IgD-negative memory B cell (primary cell): ENCODE measurements at regions not wholly inside any gene's neighbourhood (a gene's known extent, or its start where the extent isn't known, plus 50 kb on each side); places are given as distances from the start of the nearest gene placed in this dataset.
"Not testable (repeated sequence)": the region's sequence is repeated elsewhere in the genome, so short reads cannot be mapped to it uniquely, and the experiment has no call there.

Experiments
- H3K27ac Mint-ChIP-seq, 3 donors: one replicate each; pipeline ENCODE4 v1.8.0; 2020 to 2022; ENCODE audit warnings: mild to moderate bottlenecking in 3 of 3, mixed read lengths in 3 of 3, moderate library complexity in 1 of 3
- H3K27me3 Mint-ChIP-seq: one replicate; pipeline ENCODE4 v1.8.0; 2021; ENCODE audit warnings: mixed read lengths
- H3K36me3 Mint-ChIP-seq: one replicate; pipeline ENCODE4 v1.8.0; 2020; ENCODE audit warnings: mild to moderate bottlenecking, mixed read lengths
- H3K4me1 Mint-ChIP-seq, 3 donors: one replicate each; pipeline ENCODE4 v1.8.0; 2020 to 2022; ENCODE audit warnings: mixed read lengths in 3 of 3, mild to moderate bottlenecking in 1 of 3
- H3K4me3 Mint-ChIP-seq, 4 donors: one replicate each; pipeline ENCODE4 v1.8.0; 2020 to 2022; ENCODE audit warnings: mild to moderate bottlenecking in 4 of 4, mixed read lengths in 4 of 4, moderate library complexity in 3 of 4
- H3K9me3 Mint-ChIP-seq, 3 donors: one replicate each; pipeline ENCODE4 v1.8.0; 2020 to 2021; ENCODE audit warnings: mixed read lengths in 3 of 3, mild to moderate bottlenecking in 1 of 3

DNA sequence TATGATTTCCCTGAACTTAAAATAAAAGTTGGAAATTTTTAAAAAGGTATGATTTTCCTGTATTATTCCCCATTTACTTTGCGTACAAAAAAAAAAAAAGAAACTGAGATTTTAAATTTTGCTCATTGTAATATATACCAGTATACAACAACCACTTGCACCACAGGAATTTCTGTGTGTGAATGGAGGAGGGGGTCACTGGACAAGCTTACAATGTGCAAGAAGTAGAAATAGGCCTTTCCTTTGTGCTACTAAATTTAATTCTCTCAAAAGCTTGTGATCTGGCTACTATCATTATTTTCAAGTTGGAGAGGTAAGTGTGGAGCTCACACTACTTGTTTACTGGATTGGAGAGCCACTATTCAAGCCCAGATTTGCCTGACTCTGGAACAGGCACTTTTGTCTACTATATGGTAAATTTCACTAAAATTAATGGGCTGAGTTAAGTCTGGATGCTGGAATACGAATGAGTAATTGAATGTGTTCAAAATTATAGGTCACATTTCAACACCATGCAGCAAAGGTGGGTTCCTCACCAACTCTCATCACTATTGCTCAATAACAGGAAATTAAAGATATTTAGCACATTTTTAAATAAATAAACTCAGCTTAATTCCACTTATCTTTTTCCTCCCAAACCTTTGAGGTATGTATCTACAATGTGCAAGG, 148.0 kb upstream of the MBNL1 start:
- peaks cover 4 to 8% (median 8%) of the 10 kb centered on the region in 3 donors for H3K4me1 Mint-ChIP-seq
- no peak overlapping the region for H3K4me3 Mint-ChIP-seq
- H3K9me3 Mint-ChIP-seq: peaks cover 2 to 8% (median 2%) of the 10 kb centered on the region in 3 donors
- H3K36me3 Mint-ChIP-seq: no peaks in the 10 kb centered on the region
- H3K27ac Mint-ChIP-seq: no peak overlapping the region
- H3K27me3 Mint-ChIP-seq: peaks cover 1% of the 10 kb centered on the region

DNA sequence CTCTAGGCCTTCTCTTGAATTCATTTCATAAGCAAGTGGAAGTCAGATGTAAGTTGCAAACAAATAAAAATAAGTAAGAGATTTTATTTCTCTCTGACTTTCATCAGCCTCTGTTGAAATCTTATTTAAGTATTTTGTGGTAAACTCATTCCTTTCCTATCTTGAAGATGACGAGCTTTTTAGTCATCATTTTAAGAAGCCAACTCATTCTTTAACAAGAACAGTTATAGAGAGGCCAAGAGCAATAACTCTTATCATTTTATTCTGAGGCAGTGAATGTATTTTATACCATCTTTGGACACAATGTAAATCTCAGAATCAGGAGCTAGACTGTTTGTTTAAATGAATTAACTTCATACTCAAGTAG, 147.5 kb upstream of the MBNL1 start:
- Mint-ChIP-seq H3K27me3 (peaks cover 1% of the 10 kb centered on the region), H3K9me3 (peaks cover 2 to 7% (median 2%) of the 10 kb centered on the region in 3 donors), H3K27ac (no peak overlapping the region), H3K4me3 (no peak overlapping the region), H3K36me3 (no peaks in the 10 kb centered on the region), H3K4me1 (peaks cover 4 to 8% (median 8%) of the 10 kb centered on the region in 3 donors)

DNA sequence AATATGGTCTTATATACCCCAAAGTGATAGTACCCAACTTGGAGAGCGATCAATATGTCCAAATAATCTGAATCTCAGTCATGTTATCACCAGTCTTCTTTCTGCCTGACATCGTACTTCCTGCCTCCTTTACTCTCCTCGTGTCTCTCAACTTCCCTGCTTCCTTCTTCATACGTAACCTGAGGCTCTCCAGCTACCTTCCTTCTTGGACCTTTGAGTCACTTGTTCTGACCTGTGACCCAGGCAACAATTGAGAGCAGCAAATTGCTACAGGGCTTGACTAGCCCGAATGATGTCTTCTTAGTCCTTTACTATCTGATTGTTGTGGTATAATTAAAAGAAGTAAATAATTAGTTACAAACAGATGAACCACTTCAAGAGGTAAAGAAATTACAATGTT, 145.9 kb upstream of the MBNL1 start:
- H3K9me3 Mint-ChIP-seq: peaks cover 0 to 2% (median 0%) of the 10 kb centered on the region in 3 donors
- H3K36me3 Mint-ChIP-seq: no peaks in the 10 kb centered on the region
- peaks cover 1% of the 10 kb centered on the region for H3K27me3 Mint-ChIP-seq
- peaks cover 4 to 16% (median 14%) of the 10 kb centered on the region in 3 donors for H3K4me1 Mint-ChIP-seq
- H3K27ac Mint-ChIP-seq: no peak overlapping the region
- no peak overlapping the region for H3K4me3 Mint-ChIP-seq

DNA sequence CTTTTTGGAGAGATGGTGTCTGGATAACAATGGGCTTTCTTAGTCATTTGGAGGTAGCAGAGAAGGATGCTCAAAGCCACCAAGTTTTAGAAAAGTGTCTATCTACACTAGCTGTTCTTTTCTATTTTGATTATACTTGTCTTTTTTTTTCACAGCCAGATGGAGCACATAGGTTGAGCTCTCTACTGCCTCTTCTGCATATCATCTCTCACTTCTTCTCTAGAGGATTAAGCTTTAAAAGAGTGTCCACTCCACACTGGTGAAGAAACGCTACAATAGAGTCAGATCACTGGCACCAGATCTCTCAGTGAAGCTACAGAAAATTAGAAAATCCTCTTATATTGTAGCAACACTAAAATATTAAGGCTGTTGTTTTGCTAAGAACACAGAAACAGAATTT, 145.3 kb upstream of the MBNL1 start:
- peaks cover 1% of the 10 kb centered on the region for H3K27me3 Mint-ChIP-seq
- H3K4me1 Mint-ChIP-seq: peaks cover 4 to 16% (median 14%) of the 10 kb centered on the region in 3 donors
- no peak overlapping the region for H3K27ac Mint-ChIP-seq
- no peaks in the 10 kb centered on the region for H3K36me3 Mint-ChIP-seq
- no peak overlapping the region for H3K4me3 Mint-ChIP-seq
- peaks cover 0 to 2% (median 0%) of the 10 kb centered on the region in 3 donors for H3K9me3 Mint-ChIP-seq

DNA sequence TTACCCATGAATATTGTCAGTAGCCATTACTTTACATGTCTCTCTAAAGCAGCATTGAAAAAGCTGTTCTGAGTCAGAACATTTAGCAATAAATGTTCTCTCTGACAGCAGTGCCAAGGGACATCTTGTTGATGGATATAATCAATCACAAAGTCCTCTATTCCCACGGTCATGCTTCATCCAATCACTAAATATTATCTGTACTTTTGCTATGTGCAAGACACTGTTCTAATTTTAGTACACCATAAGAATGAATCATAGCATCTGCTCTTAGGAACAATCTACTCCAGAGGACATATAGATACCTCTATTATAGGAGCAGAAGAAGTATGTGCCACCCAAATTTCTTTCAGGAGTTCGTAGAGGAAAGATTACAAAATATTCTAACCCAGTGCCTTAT, 142.5 kb upstream of the MBNL1 start:
- Mint-ChIP-seq H3K36me3 (no peaks in the 10 kb centered on the region), H3K9me3 (no peaks in the 10 kb centered on the region), H3K27ac (no peak overlapping the region), H3K4me1 (peaks cover 4 to 16% (median 14%) of the 10 kb centered on the region in 3 donors), H3K27me3 (peaks cover 1% of the 10 kb centered on the region), H3K4me3 (no peak overlapping the region)

DNA sequence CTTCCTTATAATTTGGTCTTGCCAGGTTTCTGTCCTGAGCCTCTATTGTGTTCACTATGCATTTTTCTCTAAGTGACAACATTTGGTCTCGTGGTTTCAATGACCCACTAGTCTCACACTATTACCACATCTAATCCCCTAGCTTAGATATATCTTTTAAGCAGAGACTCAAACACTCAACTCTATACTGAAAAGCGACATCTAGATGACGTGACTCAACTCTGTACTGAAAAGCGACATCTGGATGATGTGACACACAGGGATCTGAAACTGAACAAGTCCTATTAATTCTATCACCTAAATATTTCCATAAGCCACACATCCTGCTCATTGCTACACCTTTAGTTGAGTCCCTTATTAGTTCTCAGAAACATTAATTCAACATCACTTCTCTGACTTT, 141.7 kb upstream of the MBNL1 start:
- H3K27me3 Mint-ChIP-seq: peaks cover 1% of the 10 kb centered on the region
- no peaks in the 10 kb centered on the region for H3K36me3 Mint-ChIP-seq
- peaks cover 4 to 14% (median 14%) of the 10 kb centered on the region in 3 donors for H3K4me1 Mint-ChIP-seq
- H3K27ac Mint-ChIP-seq: no peak overlapping the region
- no peak overlapping the region for H3K4me3 Mint-ChIP-seq
- H3K9me3 Mint-ChIP-seq: no peaks in the 10 kb centered on the region

DNA sequence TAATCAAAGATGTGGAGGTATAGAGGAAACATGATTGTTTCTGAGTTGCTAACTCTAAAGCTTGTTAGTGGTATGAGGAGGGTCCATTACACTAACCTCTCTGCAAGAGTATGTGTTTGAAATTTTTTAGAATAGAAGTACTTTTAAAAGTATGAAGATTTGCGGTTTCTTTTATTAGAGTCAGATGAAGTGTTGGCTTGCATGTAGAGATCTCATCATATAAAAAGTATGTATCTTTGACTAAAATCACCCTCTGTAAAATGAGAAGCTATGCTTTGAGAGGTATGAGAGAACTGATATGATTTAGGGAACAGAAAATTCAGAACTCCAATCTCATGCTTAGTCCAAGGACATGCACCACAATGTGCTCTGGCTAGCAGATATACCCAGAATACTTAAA, 140.4 kb upstream of the MBNL1 start:
- Mint-ChIP-seq H3K4me3 (no peak overlapping the region), H3K9me3 (no peaks in the 10 kb centered on the region), H3K36me3 (no peaks in the 10 kb centered on the region), H3K27ac (no peak overlapping the region), H3K4me1 (peaks cover 2 to 8% (median 8%) of the 10 kb centered on the region in 3 donors), H3K27me3 (peaks cover 1% of the 10 kb centered on the region)

DNA sequence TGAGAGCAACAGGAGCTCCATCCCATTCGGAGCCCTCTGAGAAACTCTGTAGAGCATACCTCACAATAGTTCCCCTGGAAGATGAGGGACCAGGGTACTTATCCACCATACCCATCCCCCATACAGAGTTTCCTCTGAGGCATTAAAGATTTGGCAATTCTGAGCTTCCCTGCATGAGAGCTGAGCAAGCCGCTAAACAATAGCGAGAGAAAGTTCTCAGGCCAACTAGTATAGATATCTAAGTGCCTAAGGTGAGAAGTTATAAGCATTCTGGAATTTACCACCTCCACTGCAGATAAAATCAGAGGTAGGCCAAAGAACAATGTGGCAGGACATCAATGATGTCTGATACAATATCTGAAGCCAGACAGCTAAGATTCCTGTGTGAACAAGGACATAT, 129.1 kb upstream of the MBNL1 start:
- peaks cover 2% of the 10 kb centered on the region for H3K27me3 Mint-ChIP-seq
- H3K4me3 Mint-ChIP-seq: no peak overlapping the region
- H3K9me3 Mint-ChIP-seq: peaks cover 0 to 4% (median 2%) of the 10 kb centered on the region in 3 donors
- peaks cover 4% of the 10 kb centered on the region for H3K36me3 Mint-ChIP-seq
- no peak overlapping the region for H3K27ac Mint-ChIP-seq
- no peaks in the 10 kb centered on the region for H3K4me1 Mint-ChIP-seq

DNA sequence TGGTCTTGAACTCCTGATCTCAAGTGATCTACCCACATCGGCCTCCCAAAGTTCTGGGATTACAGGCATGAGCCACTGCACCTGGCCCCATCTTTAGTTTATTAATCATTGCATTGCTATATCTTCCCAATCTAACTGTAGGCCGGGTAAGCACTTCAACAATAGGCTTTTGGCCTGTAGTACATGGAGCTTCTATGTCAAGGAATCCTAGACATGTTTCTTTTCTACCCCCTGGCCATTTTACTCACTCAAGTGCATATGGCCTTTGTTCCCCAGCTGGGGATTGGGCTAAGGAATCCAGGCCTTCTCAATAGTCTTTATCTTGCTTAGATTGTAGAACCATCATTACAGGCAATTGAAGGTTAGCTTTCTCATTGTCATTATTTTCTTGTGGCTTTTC, 122.3 kb upstream of the MBNL1 start:
- Mint-ChIP-seq H3K4me1 (peaks cover 0 to 3% (median 0%) of the 10 kb centered on the region in 3 donors), H3K36me3 (peaks cover 3% of the 10 kb centered on the region), H3K4me3 (no peak overlapping the region), H3K27me3 (no peaks in the 10 kb centered on the region), H3K27ac (no peak overlapping the region), H3K9me3 (no peaks in the 10 kb centered on the region)

DNA sequence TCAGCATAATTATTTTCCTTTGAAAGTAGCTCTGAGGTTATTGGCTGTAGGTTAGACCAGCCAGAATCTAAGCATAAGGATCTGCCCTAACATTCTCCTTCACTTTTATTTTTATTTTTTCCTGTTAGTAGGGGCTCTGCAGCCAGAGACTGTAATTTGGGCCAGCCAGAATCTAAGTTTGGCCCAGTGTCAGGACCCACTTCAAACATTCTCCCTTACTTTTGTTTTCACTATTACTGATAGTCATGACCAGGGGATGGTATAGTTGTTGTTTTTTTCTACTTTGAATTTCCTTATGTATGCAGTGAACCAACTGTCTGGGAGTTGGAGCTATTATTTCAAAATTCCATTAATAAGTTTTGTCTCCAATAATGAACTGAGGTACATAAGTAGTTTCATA, 121.0 kb upstream of the MBNL1 start:
- Mint-ChIP-seq H3K4me1 (peaks cover 0 to 3% (median 0%) of the 10 kb centered on the region in 3 donors), H3K9me3 (no peaks in the 10 kb centered on the region), H3K4me3 (no peak overlapping the region), H3K36me3 (peaks cover 5% of the 10 kb centered on the region), H3K27me3 (no peaks in the 10 kb centered on the region), H3K27ac (no peak overlapping the region)

DNA sequence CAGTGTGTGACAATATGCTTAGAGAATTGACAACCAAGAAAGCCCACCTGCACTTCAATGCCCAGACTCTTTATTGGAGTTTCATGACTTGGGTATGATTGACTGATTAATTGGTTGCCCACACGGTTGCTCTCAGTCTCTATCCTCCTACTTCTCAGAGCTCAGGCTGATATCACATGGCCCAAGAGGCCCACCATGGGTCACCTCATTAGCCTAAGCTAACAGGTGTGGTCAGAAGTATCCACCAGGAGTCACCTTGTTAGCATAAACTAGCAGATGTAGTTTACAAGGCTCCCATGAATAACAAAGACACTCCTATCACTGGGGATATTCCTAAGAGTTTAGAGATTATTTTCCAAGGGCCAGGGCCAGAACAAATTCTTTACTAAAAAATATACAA, 120.2 kb upstream of the MBNL1 start:
- no peak overlapping the region for H3K27ac Mint-ChIP-seq
- no peaks in the 10 kb centered on the region for H3K9me3 Mint-ChIP-seq
- H3K4me3 Mint-ChIP-seq: no peak overlapping the region
- peaks cover 5% of the 10 kb centered on the region for H3K36me3 Mint-ChIP-seq
- no peaks in the 10 kb centered on the region for H3K27me3 Mint-ChIP-seq
- H3K4me1 Mint-ChIP-seq: peaks cover 0 to 3% (median 0%) of the 10 kb centered on the region in 3 donors

DNA sequence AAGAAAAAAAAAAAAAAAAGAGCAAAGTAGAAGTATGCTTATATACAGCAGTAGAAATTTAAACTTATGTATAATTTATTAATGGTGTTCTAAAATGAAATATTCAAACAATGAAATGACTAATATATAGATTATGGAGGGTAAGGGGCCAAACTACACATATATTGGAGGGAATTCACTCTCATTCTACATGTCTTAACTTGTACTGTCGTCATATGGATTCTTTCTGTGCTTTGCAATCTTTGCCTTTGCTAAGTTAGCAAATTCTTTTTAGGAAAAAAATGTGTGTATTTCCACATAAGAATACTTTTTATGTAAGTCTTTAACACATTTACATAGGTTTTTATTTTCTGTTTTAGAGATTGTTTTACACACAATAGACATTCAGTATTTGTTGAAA, 118.9 kb upstream of the MBNL1 start:
- Mint-ChIP-seq H3K36me3 (peaks cover 5% of the 10 kb centered on the region), H3K9me3 (no peaks in the 10 kb centered on the region), H3K4me3 (no peak overlapping the region), H3K4me1 (peaks cover 0 to 3% (median 0%) of the 10 kb centered on the region in 3 donors), H3K27ac (no peak overlapping the region), H3K27me3 (no peaks in the 10 kb centered on the region)

DNA sequence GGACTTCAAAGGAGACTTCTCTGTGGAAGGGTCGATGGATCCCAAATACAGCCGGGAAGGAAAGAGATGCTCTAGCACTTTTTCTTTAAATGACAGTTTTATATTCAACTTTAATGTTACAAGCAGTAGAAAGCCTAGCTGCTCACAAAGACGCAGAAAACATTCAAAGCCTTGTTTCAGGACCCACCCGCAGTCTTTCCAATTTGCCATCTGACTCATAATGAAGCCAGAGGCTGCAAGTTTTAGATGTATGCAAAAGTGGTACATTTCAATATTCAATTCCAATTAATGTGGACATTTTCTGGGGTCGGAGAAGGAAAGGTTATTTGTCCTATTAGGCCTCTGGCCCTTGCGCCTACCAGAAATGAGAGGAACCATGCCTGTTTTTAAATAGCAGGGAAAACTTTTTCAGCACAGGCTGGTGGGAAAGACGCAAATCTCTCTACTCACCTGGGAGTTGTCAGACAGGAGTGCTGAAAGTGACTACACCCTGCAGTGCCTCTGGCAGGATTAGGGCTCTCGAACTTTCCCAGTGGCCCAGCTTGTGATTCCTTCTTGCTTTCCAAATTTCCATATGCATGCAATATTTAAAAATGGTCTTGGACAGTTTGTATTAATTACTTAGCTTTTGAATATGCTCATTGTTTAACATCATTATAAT, 117.4 kb upstream of the MBNL1 start:
- Mint-ChIP-seq H3K27me3 (no peaks in the 10 kb centered on the region), H3K36me3 (peaks cover 5% of the 10 kb centered on the region), H3K4me3 (no peak overlapping the region), H3K9me3 (no peaks in the 10 kb centered on the region), H3K27ac (no peak overlapping the region), H3K4me1 (peaks cover 0 to 3% (median 0%) of the 10 kb centered on the region in 3 donors)

DNA sequence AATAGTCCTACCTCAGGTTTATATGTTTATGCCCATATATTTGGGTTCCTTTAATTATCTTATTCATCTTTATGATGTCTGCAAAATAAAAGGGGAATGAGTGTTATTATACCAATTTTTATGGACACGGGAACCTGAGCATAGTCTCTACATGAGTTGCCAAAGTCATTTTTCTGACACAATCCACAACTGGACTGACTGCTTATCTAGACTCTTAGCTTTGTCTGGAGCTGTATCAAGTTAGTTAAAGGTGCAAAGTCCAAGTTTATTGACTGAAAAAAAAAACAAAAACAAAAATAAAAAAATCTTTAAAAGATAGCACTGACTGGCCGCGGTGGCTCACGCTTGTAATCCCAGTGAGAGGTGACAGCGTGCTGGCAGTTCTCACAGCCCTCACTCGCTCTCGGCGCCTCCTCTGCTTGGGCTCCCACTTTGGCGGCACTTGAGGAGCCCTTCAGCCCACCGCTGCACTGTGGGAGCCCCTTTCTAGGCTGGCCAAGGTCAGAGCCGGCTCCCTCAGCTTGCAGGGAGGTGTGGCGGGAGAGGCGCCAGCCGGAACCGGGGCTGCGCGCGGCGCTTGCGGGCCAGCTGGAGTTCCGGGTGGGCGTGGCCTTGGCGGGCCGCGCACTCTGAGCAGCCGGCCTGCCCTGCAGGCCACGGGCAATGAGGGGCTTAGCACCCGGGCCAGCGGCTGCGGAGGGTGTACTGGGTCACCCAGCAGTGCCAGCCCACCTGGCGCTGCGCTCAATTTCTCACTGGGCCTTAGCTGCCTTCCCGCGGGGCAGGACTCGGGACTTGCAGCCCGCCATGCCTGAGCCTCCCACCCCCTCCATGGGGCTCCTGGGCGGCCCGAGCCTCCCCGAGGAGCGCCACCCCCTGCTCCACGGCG, 116.6 kb upstream of the MBNL1 start:
- not testable (repeated sequence) for H3K27ac Mint-ChIP-seq, H3K9me3 Mint-ChIP-seq, H3K36me3 Mint-ChIP-seq, H3K27me3 Mint-ChIP-seq, H3K4me3 Mint-ChIP-seq, H3K4me1 Mint-ChIP-seq

DNA sequence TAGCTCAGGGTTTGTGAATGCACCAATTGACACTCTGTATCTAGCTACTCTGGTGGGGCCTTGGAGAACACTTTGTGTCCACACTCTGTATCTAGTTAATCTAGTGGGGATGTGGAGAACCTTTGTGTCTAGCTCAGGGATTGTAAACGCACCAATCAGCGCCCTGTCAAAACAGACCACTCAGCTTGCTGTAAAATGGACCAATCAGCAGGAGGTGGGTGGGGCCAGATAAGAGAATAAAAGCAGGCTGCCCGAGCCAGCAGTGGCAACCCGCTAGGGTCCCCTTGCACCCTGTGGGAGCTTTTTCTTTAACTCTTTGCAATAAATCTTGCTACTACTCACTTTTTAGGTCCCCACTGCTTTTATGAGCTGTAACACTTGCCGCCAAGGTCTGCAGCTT, 115.6 kb upstream of the MBNL1 start:
- not testable (repeated sequence) for H3K27ac Mint-ChIP-seq, H3K4me3 Mint-ChIP-seq, H3K9me3 Mint-ChIP-seq, H3K36me3 Mint-ChIP-seq, H3K27me3 Mint-ChIP-seq, H3K4me1 Mint-ChIP-seq
